ENCODE measurements at regions not wholly inside any gene's neighbourhood (a gene's known extent, or its start where the extent isn't known, plus 50 kb on each side); places are given as distances from the start of the nearest gene placed in this dataset.

DNA sequence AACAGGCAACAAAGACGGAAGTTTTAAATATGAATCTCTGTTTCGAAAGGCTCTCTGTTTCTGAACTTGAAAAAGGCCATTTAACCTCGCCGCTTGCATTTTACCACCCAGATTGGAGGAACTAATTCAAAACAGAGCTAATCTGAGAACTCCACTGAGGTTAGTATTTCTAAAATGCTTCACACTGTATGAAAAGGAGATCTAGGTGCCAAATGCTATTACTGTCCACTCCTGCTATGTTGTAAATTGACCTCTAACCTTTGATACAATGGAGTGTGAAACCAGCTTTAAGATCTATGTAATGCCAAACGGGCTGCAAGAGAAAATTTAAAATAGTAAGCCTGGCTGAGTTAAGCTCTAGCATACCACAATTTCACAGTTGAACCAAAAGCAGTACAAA, 364.5 kb downstream of the IRS1 start:
- DNase-seq (ENCODE audit: low read depth in 2 of 2) = no peak

DNA sequence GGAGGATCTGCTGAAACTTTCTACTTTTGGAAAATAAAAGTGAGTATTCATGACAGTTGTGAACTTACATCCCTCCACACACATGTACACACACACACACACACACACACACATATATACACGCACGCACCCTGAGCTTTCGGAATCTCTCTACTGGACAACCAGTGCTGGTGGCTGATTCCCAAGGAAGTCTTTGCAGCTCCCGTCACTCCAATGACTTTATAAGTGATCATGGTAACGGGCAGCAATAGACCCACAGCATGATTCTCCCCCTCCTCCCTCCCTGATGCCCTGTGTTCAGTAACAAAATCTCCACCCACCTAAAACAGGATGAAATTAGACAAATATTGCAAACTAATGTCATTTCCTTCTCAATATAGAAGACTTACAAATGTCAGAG, 364.9 kb downstream of the IRS1 start:
- DNase-seq (ENCODE audit: low read depth in 2 of 2) = no peak

DNA sequence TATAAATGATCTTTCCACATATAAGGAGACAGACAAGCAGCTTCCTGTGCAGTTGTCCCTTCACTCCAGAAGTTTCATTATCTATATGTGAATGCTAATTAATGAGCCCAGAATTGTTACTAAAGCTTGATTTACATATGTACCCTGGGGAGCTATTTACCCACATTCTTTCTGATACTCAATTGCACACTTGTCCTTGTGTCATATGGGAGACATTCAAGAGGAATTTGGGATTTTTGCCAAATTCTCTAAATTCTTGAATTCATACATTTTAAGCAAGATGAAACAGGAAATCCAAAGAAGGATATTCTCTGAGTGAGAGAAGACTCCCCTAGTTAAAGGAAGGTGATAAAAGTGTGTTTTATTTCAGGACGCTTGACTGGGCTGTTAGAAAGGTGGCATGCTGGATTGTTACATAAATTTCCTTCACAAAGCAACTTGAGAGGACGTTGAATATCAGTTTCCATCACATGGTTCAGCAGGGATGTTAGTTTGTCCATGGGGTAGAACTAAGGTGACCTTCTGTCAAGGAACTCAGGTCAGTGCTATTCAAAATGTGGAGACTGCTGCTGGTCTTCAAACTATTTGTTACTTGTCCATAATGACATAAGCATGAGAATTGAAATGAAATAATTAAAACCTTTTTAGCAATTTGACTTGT, 368.2 kb downstream of the IRS1 start:
- DNase-seq (ENCODE audit: low read depth in 2 of 2) = no peak

DNA sequence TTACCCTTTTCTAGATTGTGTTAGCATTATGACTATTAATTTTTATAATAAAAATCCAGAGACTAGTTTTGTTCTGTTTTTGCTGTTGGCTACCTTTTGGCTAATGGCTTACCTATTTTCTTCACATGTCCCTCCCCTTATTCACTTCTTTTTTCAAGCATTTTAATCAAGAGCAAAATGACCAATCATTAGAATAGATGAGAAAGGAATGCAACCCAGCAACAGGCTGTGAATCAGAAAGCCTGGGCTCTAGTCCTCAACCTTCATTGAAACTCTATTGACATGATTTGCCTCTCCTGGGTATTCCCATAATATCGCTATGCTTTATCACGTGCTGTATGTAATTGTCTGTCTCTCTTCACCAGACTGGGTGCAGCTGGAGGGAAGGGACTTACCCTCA, 370.1 kb downstream of the IRS1 start:
- DNase-seq (ENCODE audit: low read depth in 2 of 2) = no peak

DNA sequence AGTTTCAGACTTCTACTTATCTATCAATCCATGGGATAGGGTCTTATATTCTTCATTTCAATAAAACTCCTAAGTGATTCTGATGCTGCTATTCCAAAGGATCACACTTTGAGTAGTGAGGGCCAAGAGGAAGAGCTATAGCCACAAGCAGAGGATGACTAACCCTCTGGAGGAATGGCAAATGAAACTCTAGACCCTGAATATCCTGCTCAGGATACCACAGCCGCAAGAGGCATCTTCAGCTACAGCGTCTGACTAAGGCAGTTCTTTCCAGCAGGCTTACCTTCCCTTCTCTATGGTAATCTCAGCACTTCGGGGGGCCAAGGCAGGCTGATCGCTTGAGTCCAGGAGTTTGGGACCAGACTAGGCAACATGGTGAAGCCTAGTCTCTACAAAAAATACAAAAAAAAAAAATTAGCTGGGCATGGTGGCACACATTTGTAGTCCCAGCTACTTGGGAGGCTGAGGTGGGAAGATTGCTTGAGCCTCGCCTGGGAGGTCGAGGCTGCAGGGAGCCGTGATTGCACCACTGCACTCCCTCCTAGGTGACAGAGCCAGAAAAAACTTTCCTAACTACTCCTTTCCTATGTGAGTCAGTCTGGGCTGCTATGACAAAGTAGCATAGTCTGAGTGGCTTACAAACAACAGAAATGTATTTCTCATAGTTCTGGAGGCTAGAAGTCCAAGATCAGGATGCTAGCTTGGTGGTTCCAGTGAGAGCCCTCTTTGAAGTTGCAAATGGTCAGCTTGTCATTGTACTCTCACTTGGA, 371.9 kb downstream of the IRS1 start:
- DNase-seq (ENCODE audit: low read depth in 2 of 2) = no peak

DNA sequence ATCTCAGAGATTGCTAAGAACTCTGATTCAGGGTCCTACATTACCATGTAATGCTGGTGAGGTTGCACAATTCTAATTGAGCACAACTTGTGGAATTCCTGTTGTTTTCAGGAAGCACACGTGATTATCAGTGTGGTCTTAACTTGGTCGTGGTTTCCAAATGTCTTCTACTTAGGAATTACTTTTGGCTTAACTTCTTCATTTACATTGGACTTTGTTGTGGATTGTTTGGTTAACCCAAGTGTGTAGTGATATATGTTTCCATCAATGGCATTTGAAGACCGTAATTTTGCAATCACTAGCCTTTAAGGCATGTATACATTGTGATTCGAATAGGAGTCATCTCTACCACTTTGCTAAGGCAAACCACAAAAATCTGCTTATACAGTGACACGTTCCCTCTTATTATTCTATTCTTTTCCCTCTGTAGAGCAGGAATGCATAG, 373.3 kb downstream of the IRS1 start:
- DNase-seq (ENCODE audit: low read depth in 2 of 2) = no peak

DNA sequence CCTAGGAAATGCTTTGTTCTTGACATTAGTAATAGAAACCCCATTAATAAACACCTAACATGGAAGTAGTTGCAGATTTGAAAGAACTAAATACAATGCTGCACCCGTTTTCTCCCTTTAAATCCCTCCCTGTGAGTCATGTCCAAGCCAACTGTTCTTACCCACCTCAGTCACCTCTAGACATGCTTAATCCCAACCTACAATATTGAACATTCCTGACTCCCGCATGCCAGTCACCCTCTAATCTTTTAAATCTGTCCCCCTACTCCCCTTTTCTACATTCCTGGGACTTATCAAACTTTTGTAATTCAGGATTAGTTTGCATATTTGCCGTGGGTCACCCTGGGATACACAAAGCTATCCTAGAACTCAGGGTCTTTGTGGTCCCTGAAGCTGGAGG, 374.6 kb downstream of the IRS1 start:
- no peak for DNase-seq (ENCODE audit: low read depth in 2 of 2)

DNA sequence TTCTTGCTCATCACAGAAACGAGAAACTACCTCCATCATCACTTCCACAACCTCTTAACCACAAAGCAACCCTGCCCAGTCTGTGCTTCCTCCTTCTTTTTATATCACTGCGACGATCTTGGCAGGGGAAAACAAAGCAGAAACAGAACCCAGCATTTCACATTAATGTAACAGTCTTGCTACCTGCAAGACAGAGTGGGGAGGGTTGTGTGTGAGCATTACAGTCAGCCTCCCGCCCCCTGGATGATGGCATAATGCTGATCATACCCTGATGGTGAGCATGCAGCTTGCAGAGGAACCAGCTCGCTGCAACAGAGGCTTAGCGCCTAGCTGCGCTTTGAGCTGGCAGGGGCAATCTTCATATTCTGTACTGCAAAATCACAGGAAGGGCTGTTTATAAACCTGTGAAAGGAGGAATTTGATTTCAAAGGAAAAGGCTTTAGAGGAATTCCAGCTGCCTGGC, 376.1 kb downstream of the IRS1 start:
- DNase-seq (ENCODE audit: low read depth in 2 of 2) = no peak

DNA sequence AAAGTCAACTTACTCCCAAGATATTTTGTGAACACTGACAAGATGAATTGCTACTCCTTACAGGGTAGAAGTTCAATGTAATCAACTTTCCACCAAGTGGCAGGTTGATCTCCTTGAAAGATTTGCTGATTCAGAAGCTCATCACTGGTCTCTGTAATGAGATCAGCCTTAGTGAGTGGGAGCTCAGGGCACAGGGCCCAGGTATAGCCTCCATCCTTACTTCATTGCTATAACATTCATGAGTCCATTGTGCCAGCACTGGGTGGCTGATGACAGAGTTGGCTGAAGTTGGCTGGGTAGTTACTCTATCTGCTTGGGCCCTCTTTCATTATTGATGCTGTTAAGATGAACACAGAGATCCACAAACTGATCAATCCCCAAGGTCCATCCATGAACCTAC, 379.0 kb downstream of the IRS1 start:
- no peak for DNase-seq (ENCODE audit: low read depth in 2 of 2)

DNA sequence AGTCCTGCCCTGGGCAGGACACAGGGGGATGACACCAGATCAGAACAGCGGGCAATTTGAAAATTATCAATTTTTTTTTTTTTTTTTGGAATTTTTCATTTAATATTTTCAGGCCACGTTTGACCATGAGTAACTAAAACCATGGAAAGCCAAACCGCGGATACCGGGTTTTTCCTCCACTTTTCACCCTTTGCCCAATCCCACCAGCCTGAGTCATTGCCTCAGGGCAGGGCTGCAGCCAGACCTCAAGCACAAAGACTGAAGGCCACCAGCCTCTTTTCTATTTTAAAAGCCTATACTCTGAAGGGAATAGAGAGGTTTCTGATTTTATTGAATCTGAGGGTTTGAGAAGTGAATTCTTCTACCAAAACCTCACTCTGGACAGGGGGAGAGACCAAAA, 381.1 kb downstream of the IRS1 start:
- DNase-seq (ENCODE audit: low read depth in 2 of 2) = no peak

DNA sequence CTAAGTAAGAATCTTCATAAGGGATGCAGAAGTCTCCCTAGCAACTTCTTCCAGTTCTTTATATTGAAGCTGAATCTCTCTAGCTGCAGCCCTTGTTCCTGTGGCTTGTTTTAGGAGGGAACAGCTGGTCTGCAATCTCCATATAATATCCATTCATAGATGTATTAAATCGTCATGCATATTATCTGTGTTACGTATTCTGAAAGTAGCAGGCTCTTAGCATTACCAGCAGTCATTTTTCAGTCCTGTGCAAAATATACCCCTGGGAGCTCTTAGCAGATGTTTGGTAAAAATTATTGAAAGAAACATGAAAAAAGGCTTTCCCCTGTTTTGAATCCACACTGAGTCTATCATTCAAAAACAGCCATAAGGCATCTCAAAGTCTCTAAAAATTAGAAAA, 385.3 kb downstream of the IRS1 start:
- no peak for DNase-seq (ENCODE audit: low read depth in 2 of 2)

DNA sequence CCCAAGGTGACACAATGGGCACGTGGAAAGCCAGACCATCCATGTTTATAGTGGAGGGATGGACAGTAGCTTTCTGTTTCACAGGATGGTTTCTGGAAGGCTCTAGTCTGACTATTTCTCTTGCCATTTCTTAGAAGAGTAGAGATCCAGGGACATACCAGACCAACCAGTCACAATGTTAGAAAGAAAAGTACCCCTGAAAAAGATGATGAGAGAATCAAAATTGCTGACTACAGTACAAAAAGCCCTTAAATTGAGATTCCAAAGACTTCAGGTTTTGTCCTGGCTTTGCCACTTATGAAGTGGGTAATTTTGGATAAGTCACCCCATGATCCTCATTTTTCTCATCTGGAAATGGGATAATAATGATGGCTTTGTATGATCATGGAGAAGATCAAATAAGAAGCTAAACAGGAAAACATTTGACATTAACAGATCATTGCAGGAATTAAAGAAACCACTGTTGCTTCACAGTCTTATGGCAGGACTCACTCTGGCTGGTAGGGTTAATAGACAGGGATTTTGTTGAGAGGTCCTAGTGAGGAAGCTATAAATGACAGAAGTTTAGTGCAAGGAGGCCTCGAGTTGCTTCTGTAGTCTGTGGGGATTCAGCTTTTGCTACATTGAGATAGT, 386.0 kb downstream of the IRS1 start:
- no peak for DNase-seq (ENCODE audit: low read depth in 2 of 2)

DNA sequence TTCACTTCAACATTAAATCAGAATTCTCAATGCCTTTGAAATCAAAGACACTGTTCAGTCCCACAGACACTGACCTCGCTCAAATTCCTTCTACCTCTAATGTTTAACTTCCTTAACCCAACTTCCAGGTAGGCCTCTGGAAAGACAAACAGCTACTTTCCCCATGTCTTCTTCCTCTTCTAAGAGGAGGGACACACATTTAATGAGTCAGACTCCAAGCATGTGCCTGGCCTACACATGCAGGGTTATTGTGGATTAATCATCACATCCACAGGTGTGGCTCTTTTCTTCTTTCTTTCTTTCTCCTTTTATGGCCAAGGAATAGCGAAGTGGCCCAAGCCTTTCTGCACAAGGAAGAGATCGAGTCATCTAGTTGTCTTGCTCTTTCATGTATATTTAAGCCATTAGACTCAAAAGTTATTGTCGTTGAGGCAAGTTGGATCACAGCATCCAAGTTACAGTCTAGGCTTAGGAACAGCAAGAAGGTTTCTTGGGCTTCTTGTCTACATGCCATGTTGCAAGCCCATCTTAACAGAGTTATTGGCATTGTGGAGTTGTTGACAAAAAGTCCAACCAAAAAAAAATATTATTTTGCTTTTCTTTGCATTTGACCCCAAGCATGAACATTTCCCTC, 387.8 kb downstream of the IRS1 start:
- DNase-seq (ENCODE audit: low read depth in 2 of 2) = no peak

DNA sequence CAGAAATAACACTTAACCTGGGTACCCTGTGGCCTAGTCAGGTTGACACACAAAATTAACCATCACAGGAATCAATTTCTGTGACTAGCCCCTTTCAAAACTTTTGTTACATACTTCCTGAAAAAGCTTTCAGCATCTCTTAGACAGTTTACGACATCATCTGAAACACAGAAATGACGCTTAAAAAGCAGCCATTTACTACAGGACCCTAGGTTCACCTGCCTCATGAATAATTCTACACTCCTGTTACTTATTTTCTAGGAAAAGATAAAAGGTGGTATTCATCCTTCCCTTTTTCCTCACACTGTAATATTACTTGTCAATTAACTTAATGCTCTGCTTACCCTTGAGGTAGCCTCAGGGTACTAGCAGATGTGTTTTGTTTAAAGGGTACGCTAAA, 388.4 kb downstream of the IRS1 start:
- no peak for DNase-seq (ENCODE audit: low read depth in 2 of 2)

DNA sequence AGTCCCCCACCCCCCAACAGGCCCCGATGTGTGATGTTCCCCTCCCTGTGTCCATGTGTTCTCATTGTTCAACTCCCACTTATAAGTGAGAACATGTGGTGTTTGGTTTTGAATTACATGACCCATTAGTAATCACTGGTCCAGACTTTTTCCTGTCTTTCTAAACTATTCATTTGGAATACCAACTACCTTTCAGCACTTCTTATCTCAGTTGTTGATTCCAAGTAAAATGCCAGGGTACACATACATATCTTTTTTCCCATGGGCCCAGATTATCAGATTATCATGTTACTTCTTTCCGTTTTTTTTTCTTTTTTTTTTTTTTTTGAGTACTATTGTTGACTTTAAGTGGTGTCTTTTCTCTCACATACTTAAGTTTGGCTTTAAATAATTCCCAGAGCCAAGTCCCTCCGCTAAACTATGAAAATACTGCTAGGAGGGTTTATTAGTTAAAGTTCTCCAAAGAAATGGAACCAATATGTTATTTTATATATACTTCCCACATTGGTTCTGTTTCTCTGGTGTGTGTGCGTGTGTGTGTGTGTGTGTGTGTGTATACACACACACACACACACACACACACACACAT, 389.3 kb downstream of the IRS1 start:
- DNase-seq (ENCODE audit: low read depth in 2 of 2) = no peak

DNA sequence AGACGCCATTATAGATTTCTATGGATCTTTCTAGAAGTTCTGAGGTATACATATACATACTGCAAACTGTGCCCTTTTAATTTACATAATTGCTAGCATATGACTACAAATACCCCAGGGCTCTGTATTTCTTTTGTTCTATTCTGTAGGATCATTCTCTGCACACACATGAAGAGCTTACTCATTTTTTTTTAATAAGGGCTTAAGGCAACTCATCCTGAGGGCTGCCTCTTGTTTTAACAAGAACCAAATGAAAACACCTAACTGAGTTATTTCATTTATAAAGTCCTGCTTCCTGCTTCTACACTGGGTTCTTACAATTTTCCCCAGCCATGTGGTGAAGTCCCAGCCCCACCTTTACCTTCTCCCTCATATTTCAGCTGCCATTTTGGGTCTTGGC, 390.5 kb downstream of the IRS1 start:
- no peak for DNase-seq (ENCODE audit: low read depth in 2 of 2)

DNA sequence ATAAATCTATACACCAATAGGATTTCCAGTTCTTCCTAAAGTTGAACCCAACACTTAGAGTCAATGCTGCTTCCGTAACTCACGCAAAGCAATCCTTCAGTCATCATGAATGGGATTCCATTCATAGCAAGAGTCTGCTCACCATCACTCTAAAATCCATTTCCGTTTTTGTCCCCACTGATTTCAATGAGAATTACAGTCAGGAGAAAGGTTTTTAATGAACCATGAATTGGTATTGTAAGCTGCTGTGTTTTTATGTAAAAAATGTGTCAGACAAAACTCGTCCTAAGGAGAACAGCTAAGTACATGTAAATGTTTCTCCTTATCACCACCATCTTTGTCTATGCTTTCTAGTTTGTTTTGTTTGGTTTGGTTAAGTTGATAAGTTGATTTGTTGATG, 391.5 kb downstream of the IRS1 start:
- no peak for DNase-seq (ENCODE audit: low read depth in 2 of 2)

DNA sequence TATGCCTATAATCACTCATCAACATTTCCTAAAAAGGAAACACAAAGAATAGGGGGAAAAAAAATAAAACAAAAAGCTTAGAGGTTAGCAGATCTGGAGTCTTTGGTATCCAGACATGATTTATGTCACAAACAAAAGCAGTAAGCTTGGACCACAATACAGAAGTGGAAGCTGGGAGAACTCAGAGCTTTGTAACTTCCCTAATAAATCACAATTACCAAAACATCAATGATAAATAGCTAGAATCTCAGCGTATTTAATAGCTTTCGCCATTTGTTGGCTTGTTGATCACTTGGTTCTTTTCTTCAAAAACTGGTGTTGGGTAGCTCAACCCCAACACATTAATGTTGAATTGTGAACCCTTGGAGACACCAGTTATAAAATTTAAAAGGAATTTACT, 392.5 kb downstream of the IRS1 start:
- no peak for DNase-seq (ENCODE audit: low read depth in 2 of 2)

DNA sequence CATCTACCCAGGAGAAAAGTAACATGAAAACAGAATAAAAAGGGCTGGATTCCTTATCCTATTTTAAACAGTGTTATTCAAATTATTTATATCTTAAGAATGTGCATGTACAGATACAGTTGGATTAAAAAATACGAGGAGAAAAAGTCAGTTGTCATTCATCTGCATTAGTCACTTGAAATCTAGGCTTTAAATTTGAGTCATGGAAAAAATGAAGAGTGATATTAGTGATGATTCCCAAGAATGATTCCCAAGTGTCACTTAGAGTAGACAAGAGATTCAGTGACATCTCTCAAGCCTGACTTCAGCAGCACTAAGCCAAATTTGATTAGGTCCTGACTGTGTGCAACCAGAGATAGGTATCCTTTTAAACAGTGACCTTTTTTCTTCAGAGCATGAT, 394.2 kb downstream of the IRS1 start:
- DNase-seq (ENCODE audit: low read depth in 2 of 2) = no peak

DNA sequence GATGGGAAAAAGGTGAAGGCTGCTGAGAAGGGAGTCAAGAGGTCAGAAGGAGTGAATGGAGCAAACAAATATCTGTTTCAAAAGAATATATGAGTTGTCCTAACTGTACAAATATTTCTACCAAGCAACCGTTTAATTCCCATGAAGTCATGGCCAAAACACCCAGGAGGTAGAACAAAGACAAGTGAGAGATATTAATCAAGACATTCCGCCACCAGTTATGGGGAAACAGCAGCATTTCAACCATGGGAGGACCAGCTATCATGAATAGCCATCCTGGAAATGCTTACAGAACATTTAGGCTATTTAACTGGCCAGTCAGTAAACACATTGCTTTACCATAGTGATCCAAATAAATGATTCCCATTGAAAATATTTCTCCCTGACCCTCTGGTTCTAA, 396.3 kb downstream of the IRS1 start:
- no peak for DNase-seq (ENCODE audit: low read depth in 2 of 2)

DNA sequence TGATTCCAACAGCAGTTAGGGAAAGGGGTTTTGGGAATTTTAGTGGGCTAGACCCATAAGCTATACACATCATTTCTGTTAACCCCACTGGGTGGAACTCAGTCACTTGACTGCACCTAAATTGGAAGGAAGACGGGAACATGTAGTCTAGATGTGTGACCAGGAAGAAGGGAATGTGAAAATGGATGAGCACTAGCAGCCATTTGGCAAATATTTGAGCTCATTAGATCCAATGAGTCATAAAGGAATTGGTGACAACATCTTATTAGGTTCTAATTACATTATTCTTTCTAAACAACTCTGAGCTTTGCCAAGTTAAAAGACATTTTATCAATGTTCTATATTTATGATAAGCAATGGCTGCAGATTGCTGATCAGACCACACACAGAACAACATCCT, 400.6 kb downstream of the IRS1 start:
- no peak for DNase-seq (ENCODE audit: low read depth in 2 of 2)

DNA sequence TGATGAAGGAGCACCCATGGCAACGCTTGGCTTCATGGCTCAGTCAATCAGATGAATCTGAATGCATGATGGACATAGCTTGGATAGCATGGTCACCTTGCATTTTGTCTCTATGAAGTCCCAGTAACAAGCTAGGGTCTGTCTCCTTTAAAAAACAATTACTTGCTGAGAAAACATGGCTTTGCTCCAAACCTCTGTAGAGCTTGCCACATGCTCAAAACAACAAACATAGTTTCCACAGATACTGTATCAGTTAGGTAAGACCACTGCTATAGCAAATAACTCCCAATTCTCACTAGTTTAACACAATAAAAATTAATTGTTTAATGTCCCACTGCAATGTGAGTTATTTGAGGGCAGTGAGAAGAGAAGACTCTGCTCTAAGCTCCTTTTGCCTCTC, 401.0 kb downstream of the IRS1 start:
- no peak for DNase-seq (ENCODE audit: low read depth in 2 of 2)
